Thyroid gland (tissue), 4 donors: ENCODE measurements at regions not wholly inside any gene's neighbourhood (a gene's known extent, or its start where the extent isn't known, plus 50 kb on each side); places are given as distances from the start of the nearest gene placed in this dataset.

Source experiments
- CTCF ChIP-seq, 6 experiments: fragments of 200-600 bp in 3 of 6; fragments of 450-650 bp in 3 of 6; sonication (generic) in 3 of 6; IDR thresholded peaks; one replicate each; pipeline ENCODE4 v1.5.1; 2016 to 2019; ENCODE audit warnings: antibody characterized with exemption in 6 of 6, mild to moderate bottlenecking in 2 of 6, inconsistent platforms in 1 of 6, moderate library complexity in 1 of 6
- POLR2A ChIP-seq, 2 donors: fragments of 450-650 bp; IDR thresholded peaks; one replicate each; pipeline ENCODE4 v1.6.1; 2017; ENCODE audit warnings: antibody characterized with exemption in 2 of 2, mild to moderate bottlenecking in 2 of 2, moderate library complexity in 1 of 2

GRCh38 chr1:233520261-233521191 lies 93.4 kb upstream of the KCNK1 start:
- no peak for TF ChIP-seq POLR2A (IDR thresholded peaks at IDR 0.05)
- TF ChIP-seq CTCF (IDR thresholded peaks at IDR 0.05), result no peak
